GM23338 (cell line): ENCODE measurements at regions not wholly inside any gene's neighbourhood (a gene's known extent, or its start where the extent isn't known, plus 50 kb on each side); places are given as distances from the start of the nearest gene placed in this dataset.

ENCODE experiments used
- ATAC-seq: fragments of 200-7000 bp; cut with Tn5 transposase; 3 replicates; pipeline ENCODE4 v1.9.1; 2020
- DNase-seq: peaks from one replicate; pipeline ENCODE4 v3.0.0-alpha.2; 2015; ENCODE audit warnings: low spot score
- H2AFZ ChIP-seq: fragments of 200-600 bp; sonication (generic); 2 replicates; pipeline ENCODE4 v1.8.0; 2016; ENCODE audit warnings: antibody characterized with exemption, mild to moderate bottlenecking, moderate library complexity
- H3F3A ChIP-seq: fragments of 200-600 bp; sonication (generic); replicated peaks from 2 replicates; pipeline ENCODE4 v1.8.0; 2017; ENCODE audit warnings: antibody characterized with exemption, mixed run types, low read depth
- H3K27ac ChIP-seq: fragments of 200-600 bp; sonication (generic); 2 replicates; pipeline ENCODE4 v1.6.1; 2016; ENCODE audit warnings: low read depth
- H3K27me3 ChIP-seq: fragments of 200-600 bp; sonication (generic); 2 replicates; pipeline ENCODE4 v1.8.0; 2016; ENCODE audit warnings: mild to moderate bottlenecking, mixed run types, moderate library complexity; ENCODE audit not compliant: insufficient read depth
- H3K36me3 ChIP-seq: fragments of 200-600 bp; sonication (generic); 2 replicates; pipeline ENCODE4 v1.8.0; 2016; ENCODE audit warnings: mild to moderate bottlenecking; ENCODE audit not compliant: insufficient read depth
- H3K4me1 ChIP-seq: fragments of 200-600 bp; sonication (generic); 2 replicates; pipeline ENCODE4 v1.8.0; 2016; ENCODE audit warnings: mild to moderate bottlenecking, moderate library complexity; ENCODE audit not compliant: insufficient read depth
- H3K4me2 ChIP-seq: fragments of 200-600 bp; sonication (generic); 2 replicates; pipeline ENCODE4 v1.7.1; 2017; ENCODE audit warnings: mixed run types
- H3K4me3 ChIP-seq: fragments of 200-600 bp; sonication (generic); 2 replicates; pipeline ENCODE4 v1.6.1; 2016; ENCODE audit warnings: mixed run types
- H3K79me2 ChIP-seq: fragments of 200-600 bp; sonication (generic); replicated peaks from 2 replicates; pipeline ENCODE4 v1.8.0; 2017; ENCODE audit warnings: mild to moderate bottlenecking; ENCODE audit not compliant: insufficient read depth
- H3K9me2 ChIP-seq: fragments of 200-600 bp; sonication (generic); 2 replicates; pipeline ENCODE4 v1.8.0; 2017; ENCODE audit not compliant: insufficient read depth
- H4K20me1 ChIP-seq: fragments of 200-600 bp; sonication (generic); replicated peaks from 2 replicates; pipeline ENCODE4 v1.8.0; 2017; ENCODE audit warnings: mild to moderate bottlenecking; ENCODE audit not compliant: insufficient read depth
- H3K27ac Mint-ChIP-seq: 2 replicates; pipeline ENCODE4 v1.8.0; 2020; ENCODE audit warnings: inconsistent platforms, mild to moderate bottlenecking, moderate library complexity, mixed read lengths
- H3K27me3 Mint-ChIP-seq: 3 replicates; pipeline ENCODE4 v1.8.0; 2022; ENCODE audit warnings: low read depth, mild to moderate bottlenecking, moderate library complexity, mixed read lengths, inconsistent platforms; ENCODE audit not compliant: insufficient read depth, poor library complexity
- H3K36me3 Mint-ChIP-seq: 3 replicates; pipeline ENCODE4 v1.8.0; 2021; ENCODE audit warnings: low read depth, mild to moderate bottlenecking, inconsistent platforms, moderate library complexity, mixed read lengths
- H3K4me1 Mint-ChIP-seq: 3 replicates; pipeline ENCODE4 v1.8.0; 2020; ENCODE audit warnings: mild to moderate bottlenecking, inconsistent platforms, mixed read lengths
- H3K4me3 Mint-ChIP-seq: 3 replicates; pipeline ENCODE4 v1.8.0; 2021; ENCODE audit warnings: moderate library complexity, mild to moderate bottlenecking, inconsistent platforms, mixed read lengths
- H3K9me3 Mint-ChIP-seq: 3 replicates; pipeline ENCODE4 v1.8.0; 2020; ENCODE audit warnings: moderate library complexity, mild to moderate bottlenecking, inconsistent platforms, mixed read lengths
- CREB1 ChIP-seq: fragments of 250-450 bp; sonication (Bioruptor Pico); IDR thresholded peaks from 2 replicates; pipeline ENCODE4 v1.5.0; 2020; ENCODE audit warnings: low read depth, mild to moderate bottlenecking, moderate library complexity
- TF ChIP-seq, protein P1 (sequence below): IDR thresholded peaks from one replicate; pipeline ENCODE4 v1.6.1; 2018; ENCODE audit warnings: antibody characterized with exemption; ENCODE audit not compliant: unreplicated experiment
- TF ChIP-seq, protein P2 (sequence below): IDR thresholded peaks from 2 replicates; pipeline ENCODE4 v1.6.1; 2016; ENCODE audit warnings: antibody characterized with exemption
- TF ChIP-seq, protein P3 (sequence below): fragments of 250-450 bp; sonication (Bioruptor Pico); IDR thresholded peaks from 2 replicates; pipeline ENCODE4 v1.5.0; 2020; ENCODE audit warnings: mild to moderate bottlenecking, moderate library complexity

DNA sequence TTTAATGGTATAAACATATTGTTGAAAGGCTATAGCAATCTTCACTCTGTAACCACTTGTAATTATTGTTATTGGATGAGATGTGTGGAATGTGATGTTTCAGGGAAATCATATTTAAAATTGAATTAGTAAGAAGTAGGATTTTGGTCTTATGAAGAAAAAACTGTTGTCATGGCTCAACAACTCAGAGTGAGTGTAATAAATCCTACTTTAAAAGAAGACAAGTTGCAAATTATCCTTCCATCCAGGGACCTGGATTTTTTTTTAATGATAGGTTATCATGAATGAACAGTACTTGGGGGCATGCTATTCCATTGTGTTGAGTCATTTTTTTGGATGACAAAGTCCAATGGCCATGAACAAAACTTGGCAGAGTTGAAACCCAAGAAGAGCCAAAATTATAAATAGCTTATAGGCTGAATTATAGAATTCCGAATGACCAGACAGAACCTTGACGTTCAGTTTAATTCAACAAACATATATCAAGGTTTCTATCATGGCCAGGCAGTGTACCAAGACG, 625.5 kb upstream of the ZNF717 start:
- no peaks in the 10 kb centered on the region for H4K20me1 ChIP-seq
- H3K9me2 ChIP-seq = no peaks in the 10 kb centered on the region
- H3K79me2 ChIP-seq = no peaks in the 10 kb centered on the region
- H3K36me3 Mint-ChIP-seq = peaks cover 5% of the 10 kb centered on the region; the same call in 1 of the 3 replicates
- DNase-seq (no peak), ATAC-seq (no peak)
- peaks cover 6% of the 10 kb centered on the region; the same call in 2 of the 3 replicates for H3K4me1 Mint-ChIP-seq
- no peak overlapping the region for H3K27ac Mint-ChIP-seq
- no peaks in the 10 kb centered on the region for H3K4me1 ChIP-seq
- TF ChIP-seq, protein P1, sequence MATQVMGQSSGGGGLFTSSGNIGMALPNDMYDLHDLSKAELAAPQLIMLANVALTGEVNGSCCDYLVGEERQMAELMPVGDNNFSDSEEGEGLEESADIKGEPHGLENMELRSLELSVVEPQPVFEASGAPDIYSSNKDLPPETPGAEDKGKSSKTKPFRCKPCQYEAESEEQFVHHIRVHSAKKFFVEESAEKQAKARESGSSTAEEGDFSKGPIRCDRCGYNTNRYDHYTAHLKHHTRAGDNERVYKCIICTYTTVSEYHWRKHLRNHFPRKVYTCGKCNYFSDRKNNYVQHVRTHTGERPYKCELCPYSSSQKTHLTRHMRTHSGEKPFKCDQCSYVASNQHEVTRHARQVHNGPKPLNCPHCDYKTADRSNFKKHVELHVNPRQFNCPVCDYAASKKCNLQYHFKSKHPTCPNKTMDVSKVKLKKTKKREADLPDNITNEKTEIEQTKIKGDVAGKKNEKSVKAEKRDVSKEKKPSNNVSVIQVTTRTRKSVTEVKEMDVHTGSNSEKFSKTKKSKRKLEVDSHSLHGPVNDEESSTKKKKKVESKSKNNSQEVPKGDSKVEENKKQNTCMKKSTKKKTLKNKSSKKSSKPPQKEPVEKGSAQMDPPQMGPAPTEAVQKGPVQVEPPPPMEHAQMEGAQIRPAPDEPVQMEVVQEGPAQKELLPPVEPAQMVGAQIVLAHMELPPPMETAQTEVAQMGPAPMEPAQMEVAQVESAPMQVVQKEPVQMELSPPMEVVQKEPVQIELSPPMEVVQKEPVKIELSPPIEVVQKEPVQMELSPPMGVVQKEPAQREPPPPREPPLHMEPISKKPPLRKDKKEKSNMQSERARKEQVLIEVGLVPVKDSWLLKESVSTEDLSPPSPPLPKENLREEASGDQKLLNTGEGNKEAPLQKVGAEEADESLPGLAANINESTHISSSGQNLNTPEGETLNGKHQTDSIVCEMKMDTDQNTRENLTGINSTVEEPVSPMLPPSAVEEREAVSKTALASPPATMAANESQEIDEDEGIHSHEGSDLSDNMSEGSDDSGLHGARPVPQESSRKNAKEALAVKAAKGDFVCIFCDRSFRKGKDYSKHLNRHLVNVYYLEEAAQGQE = no peak
- TF ChIP-seq, protein P2, sequence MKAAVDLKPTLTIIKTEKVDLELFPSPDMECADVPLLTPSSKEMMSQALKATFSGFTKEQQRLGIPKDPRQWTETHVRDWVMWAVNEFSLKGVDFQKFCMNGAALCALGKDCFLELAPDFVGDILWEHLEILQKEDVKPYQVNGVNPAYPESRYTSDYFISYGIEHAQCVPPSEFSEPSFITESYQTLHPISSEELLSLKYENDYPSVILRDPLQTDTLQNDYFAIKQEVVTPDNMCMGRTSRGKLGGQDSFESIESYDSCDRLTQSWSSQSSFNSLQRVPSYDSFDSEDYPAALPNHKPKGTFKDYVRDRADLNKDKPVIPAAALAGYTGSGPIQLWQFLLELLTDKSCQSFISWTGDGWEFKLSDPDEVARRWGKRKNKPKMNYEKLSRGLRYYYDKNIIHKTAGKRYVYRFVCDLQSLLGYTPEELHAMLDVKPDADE = no peak
- no peak for TF ChIP-seq CREB1 (CRISPR knock-in tag)
- TF ChIP-seq, protein P3, sequence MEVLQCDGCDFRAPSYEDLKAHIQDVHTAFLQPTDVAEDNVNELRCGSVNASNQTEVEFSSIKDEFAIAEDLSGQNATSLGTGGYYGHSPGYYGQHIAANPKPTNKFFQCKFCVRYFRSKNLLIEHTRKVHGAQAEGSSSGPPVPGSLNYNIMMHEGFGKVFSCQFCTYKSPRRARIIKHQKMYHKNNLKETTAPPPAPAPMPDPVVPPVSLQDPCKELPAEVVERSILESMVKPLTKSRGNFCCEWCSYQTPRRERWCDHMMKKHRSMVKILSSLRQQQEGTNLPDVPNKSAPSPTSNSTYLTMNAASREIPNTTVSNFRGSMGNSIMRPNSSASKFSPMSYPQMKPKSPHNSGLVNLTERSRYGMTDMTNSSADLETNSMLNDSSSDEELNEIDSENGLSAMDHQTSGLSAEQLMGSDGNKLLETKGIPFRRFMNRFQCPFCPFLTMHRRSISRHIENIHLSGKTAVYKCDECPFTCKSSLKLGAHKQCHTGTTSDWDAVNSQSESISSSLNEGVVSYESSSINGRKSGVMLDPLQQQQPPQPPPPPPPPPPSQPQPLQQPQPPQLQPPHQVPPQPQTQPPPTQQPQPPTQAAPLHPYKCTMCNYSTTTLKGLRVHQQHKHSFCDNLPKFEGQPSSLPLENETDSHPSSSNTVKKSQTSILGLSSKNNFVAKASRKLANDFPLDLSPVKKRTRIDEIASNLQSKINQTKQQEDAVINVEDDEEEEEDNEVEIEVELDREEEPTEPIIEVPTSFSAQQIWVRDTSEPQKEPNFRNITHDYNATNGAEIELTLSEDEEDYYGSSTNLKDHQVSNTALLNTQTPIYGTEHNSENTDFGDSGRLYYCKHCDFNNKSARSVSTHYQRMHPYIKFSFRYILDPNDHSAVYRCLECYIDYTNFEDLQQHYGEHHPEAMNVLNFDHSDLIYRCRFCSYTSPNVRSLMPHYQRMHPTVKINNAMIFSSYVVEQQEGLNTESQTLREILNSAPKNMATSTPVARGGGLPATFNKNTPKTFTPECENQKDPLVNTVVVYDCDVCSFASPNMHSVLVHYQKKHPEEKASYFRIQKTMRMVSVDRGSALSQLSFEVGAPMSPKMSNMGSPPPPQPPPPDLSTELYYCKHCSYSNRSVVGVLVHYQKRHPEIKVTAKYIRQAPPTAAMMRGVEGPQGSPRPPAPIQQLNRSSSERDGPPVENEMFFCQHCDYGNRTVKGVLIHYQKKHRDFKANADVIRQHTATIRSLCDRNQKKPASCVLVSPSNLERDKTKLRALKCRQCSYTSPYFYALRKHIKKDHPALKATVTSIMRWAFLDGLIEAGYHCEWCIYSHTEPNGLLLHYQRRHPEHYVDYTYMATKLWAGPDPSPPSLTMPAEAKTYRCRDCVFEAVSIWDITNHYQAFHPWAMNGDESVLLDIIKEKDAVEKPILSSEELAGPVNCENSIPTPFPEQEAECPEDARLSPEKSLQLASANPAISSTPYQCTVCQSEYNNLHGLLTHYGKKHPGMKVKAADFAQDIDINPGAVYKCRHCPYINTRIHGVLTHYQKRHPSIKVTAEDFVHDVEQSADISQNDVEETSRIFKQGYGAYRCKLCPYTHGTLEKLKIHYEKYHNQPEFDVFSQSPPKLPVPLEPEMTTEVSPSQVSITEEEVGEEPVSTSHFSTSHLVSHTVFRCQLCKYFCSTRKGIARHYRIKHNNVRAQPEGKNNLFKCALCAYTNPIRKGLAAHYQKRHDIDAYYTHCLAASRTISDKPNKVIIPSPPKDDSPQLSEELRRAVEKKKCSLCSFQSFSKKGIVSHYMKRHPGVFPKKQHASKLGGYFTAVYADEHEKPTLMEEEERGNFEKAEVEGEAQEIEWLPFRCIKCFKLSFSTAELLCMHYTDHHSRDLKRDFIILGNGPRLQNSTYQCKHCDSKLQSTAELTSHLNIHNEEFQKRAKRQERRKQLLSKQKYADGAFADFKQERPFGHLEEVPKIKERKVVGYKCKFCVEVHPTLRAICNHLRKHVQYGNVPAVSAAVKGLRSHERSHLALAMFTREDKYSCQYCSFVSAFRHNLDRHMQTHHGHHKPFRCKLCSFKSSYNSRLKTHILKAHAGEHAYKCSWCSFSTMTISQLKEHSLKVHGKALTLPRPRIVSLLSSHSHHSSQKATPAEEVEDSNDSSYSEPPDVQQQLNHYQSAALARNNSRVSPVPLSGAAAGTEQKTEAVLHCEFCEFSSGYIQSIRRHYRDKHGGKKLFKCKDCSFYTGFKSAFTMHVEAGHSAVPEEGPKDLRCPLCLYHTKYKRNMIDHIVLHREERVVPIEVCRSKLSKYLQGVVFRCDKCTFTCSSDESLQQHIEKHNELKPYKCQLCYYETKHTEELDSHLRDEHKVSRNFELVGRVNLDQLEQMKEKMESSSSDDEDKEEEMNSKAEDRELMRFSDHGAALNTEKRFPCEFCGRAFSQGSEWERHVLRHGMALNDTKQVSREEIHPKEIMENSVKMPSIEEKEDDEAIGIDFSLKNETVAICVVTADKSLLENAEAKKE (CRISPR knock-in tag) = no peak
- no peak overlapping the region for H3K27ac ChIP-seq
- H3K27me3 ChIP-seq = no peaks in the 10 kb centered on the region
- H3K4me3 ChIP-seq = no peak overlapping the region
- H3F3A ChIP-seq = no peaks in the 10 kb centered on the region
- peaks cover 3% of the 10 kb centered on the region; the same call in 1 of the 3 replicates for H3K9me3 Mint-ChIP-seq
- H3K27me3 Mint-ChIP-seq = no peaks in the 10 kb centered on the region
- H3K4me3 Mint-ChIP-seq = no peak overlapping the region
- no peaks in the 10 kb centered on the region for H3K36me3 ChIP-seq
- H3K4me2 ChIP-seq = no peak overlapping the region
- H2AFZ ChIP-seq = no peak overlapping the region
